HAP-1 (cell line): ENCODE measurements at regions not wholly inside any gene's neighbourhood (a gene's known extent, or its start where the extent isn't known, plus 50 kb on each side); places are given as distances from the start of the nearest gene placed in this dataset.
"Not testable (repeated sequence)": the region's sequence is repeated elsewhere in the genome, so short reads cannot be mapped to it uniquely, and the experiment has no call there.

ENCODE experiments used
- DNase-seq, 2 experiments: peaks; one replicate each; pipeline ENCODE4 v3.0.0-alpha.2; 2016 to 2020; ENCODE audit warnings: low spot score in 2 of 2
- H3K27me3 ChIP-seq: fragments of 250-450 bp; sonication (Bioruptor Pico); 2 replicates; pipeline ENCODE4 v1.5.1; 2020; ENCODE audit warnings: low read depth, mild to moderate bottlenecking, moderate library complexity
- H3K36me3 ChIP-seq: fragments of 250-450 bp; sonication (Bioruptor Pico); replicated peaks from 2 replicates; pipeline ENCODE4 v1.5.1; 2020; ENCODE audit warnings: mild to moderate bottlenecking
- H3K4me1 ChIP-seq: fragments of 250-450 bp; sonication (Bioruptor Pico); 2 replicates; pipeline ENCODE4 v1.5.1; 2020; ENCODE audit warnings: mild to moderate bottlenecking
- H3K4me3 ChIP-seq: fragments of 250-450 bp; sonication (Bioruptor Pico); 2 replicates; pipeline ENCODE4 v1.5.1; 2020; ENCODE audit warnings: mild to moderate bottlenecking, moderate library complexity
- H3K9me3 ChIP-seq: fragments of 250-450 bp; sonication (Bioruptor Pico); 2 replicates; pipeline ENCODE4 v1.5.1; 2020; ENCODE audit warnings: mild to moderate bottlenecking, moderate library complexity
- in situ Hi-C: fragments of 300-500 bp; cut with MboI; formaldehyde crosslinking; loops from 3 replicates; pipeline ENCODE4 v1.14.3; 2020; ENCODE audit warnings: low sequenced_read_pairs, inconsistent platforms, mixed read lengths

DNA sequence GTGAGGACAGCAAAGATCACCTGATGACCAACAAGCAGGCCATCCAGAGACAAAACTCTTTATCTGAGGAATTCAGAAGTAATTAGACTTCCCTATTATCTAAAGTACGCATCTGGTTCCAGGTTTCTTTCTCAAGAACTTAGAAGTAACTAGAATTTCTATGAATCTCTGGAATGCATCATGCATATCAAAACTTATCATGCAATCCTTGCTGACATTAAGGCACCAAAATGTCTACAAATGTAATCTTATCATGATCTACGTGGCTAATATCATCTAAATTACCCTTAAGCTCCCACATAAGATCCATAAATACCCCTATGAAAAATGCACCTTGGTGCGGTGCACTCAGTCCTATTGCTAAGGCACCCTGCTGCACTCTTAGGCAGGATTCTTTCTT lies 488.1 kb upstream of the TLE4 start:
- no peak overlapping the region for H3K4me3 ChIP-seq
- in situ Hi-C loops: no loop called here
- DNase-seq: no peak
- H3K4me1 ChIP-seq: no peaks in the 10 kb centered on the region
- H3K27me3 ChIP-seq: no peaks in the 10 kb centered on the region
- no peaks in the 10 kb centered on the region for H3K36me3 ChIP-seq
- no peaks in the 10 kb centered on the region for H3K9me3 ChIP-seq

DNA sequence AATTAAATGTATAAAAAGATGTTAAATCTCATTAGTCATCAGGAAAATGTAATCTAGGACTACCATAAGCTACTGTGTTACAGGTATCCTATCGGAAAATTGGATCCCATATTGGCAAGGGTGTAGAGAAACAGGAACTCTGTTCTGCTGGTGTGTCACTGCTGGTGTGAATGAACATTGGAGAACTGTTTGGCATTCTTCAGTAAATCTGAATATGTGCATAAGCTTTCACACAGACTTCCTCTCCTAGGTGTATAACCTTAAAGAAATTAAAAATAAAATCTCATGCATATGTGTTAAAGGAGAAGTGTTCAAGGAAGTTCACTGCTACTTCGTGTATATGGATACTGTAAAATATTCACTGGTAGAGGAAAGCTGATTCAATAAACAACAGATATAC lies 484.6 kb upstream of the TLE4 start:
- Histone ChIP-seq H3K4me1 (no peaks in the 10 kb centered on the region), H3K27me3 (no peaks in the 10 kb centered on the region), H3K36me3 (no peaks in the 10 kb centered on the region), H3K4me3 (no peak overlapping the region), H3K9me3 (no peaks in the 10 kb centered on the region)
- in situ Hi-C loops: no loop called here
- DNase-seq: no peak

DNA sequence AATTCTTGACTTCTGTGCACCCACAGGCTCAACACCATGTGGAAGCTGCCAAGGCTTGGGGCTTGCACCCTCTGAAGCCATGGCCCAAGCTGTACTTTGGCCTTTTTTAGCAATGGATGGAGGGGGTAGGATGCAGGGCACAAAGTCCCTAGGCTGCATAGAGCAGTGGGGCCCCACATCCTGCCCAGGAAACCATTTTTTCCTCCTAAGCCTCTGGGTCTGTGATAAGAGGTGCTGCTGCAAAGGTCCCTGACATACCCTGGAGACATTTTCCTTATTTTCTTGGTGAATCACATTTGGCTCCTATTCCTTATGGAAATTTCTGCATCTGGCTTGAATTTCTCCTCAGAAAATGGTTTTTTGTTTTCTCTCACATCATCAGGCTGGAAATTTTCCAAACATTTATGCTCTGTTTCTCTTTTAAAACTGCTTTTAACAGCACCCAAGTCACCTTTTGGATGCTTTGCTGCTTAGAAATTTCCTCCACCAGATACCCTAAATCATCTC lies 482.7 kb upstream of the TLE4 start:
- no peaks in the 10 kb centered on the region for H3K36me3 ChIP-seq
- in situ Hi-C loops: no loop called here

DNA sequence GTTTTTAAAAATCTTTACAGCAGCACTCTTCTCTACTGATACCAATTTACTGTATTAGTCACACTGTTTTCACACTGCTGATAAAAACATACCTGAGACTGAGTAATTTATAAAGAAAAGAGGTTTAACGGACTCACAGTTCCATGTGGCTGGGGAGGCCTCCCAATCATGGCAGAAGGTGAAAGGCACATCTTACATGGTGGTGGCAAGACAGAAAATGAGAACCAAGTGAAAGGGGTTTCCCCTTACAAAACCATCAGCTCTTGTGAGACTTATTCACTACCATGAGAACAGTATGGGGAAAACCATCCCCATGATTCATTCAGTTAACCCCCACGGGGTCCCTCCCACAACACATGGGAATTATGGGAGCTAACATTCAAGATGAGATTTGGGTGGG lies 481.9 kb upstream of the TLE4 start:
- H3K9me3 ChIP-seq, H3K4me3 ChIP-seq, H3K36me3 ChIP-seq, H3K4me1 ChIP-seq, DNase-seq, in situ Hi-C loops, H3K27me3 ChIP-seq: not testable (repeated sequence)

More for the DNA sequence above, 482.7 kb upstream of the TLE4 start:
- no peaks in the 10 kb centered on the region for H3K27me3 ChIP-seq
- no peaks in the 10 kb centered on the region for H3K9me3 ChIP-seq
- H3K4me3 ChIP-seq: no peak overlapping the region
- DNase-seq: no peak
- H3K4me1 ChIP-seq: no peaks in the 10 kb centered on the region

DNA sequence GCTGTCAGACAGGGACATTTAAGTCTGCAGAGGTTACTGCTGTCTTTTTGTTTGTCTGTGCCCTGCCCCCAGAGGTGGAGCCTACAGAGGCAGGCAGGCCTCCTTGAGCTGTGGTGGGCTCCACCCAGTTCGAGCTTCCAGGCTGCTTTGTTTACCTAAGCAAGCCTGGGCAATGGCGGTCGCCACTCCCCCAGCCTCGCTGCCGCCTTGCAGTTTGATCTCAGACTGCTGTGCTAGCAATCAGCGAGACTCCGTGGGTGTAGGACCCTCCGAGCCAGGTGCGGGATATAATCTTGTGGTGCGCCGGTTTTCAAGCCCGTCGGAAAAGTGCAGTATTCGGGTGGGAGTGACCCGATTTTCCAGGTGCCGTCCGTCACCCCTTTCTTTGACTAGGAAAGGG lies 468.5 kb upstream of the TLE4 start:
- H3K36me3 ChIP-seq, H3K27me3 ChIP-seq, DNase-seq, H3K4me3 ChIP-seq, H3K9me3 ChIP-seq, in situ Hi-C loops, H3K4me1 ChIP-seq: not testable (repeated sequence)

DNA sequence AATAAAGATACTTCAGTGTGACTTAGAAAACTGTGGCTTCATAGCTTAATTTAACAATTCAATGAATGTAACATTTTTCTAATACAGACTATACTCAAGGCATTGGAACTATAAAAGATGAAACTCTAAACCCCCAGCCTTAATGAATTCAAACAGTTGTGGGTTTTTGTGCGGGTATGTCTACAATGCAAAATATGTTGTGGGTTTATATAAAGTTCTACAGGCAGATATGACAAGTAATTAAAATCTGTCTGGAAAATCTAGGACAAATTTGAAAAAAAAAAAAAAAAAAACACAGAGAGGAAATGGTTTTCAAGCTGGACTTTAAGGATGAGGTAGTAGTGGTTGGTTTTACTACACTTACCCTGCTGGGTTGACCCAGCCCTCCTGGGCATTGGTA lies 467.5 kb upstream of the TLE4 start:
- no peaks in the 10 kb centered on the region for H3K36me3 ChIP-seq
- no peak for DNase-seq
- H3K9me3 ChIP-seq: no peaks in the 10 kb centered on the region
- in situ Hi-C loops: no loop called here
- no peaks in the 10 kb centered on the region for H3K27me3 ChIP-seq
- no peak overlapping the region for H3K4me3 ChIP-seq
- no peaks in the 10 kb centered on the region for H3K4me1 ChIP-seq

DNA sequence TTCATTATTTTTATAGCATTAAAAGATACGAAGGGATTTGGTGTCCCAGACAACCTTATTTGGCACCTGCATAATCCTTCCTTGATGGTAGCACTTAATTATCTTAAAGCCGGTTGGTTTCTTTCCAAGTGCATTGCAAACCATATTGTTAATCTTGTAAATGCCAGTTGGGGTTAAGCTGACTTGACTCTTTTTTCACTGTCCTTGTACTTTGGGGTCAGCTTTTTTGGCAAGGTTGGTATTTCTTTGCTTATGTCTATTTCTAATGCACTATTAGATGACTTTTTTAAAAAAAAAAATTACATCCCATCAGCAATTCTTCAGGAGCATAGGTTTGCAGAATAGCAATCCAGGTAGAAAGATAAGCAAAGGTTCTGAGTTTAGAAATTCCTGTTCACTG lies 466.8 kb upstream of the TLE4 start:
- Histone ChIP-seq H3K27me3 (no peaks in the 10 kb centered on the region), H3K4me1 (no peaks in the 10 kb centered on the region), H3K4me3 (no peak overlapping the region), H3K36me3 (no peaks in the 10 kb centered on the region), H3K9me3 (no peaks in the 10 kb centered on the region)
- in situ Hi-C loops: no loop called here
- DNase-seq: no peak

DNA sequence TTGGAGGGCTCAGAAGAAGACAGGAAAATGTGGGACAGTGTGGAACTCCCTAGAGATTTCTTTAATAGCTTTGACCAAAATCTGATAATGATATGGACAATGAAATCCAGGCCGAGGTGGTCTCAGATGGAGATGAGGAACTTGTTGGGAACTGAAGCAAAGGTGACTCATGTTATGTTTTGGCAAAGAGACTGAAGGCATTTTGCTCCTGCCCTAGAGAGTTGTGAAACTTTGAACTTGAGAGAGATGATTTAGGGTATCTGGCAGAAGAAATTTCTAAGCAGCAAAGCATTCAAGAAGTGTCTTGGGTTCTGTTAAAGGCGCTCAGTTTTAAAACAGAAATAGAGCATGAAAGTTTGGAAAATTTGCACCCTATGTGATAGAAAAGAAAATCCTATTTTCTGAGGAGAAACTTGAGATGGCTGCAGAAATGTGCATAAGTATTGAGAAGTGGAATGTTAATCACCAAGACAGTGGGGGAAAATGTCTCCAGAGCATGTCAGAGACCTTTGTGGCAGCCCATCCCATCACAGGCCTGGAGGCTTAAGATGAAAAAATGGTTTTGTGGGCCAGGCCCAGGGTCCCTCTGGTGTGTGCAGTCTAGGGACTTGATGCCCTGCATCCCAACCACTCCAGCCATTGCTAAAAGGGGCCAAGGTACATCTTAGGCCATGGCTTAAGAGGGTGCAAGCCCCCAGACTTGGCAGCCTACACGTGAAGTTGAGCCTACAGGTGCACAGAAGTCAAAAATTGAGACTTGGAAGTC lies 463.7 kb upstream of the TLE4 start:
- in situ Hi-C loops: no loop called here
- Histone ChIP-seq H3K9me3 (no peaks in the 10 kb centered on the region), H3K4me3 (no peak overlapping the region), H3K27me3 (no peaks in the 10 kb centered on the region), H3K4me1 (no peaks in the 10 kb centered on the region), H3K36me3 (no peaks in the 10 kb centered on the region)
- no peak for DNase-seq

DNA sequence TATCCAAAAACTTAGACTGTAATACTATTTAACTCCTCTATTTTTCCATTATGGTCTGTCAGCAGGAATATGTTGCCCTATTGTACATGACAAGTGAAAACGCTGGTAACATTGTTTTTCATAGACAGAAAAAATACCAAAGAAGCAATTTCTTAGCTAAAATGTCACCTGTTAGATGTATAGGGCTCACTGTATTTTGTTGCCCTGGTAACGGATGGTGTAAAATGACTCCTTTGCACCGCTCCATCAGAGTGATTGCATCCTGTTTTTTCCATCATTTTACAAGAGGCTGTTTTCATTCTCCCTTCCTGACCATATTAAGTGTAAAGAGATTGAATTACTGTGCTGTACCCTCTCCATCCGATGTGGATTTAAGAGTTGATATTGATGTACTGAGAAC lies 460.1 kb upstream of the TLE4 start:
- H3K36me3 ChIP-seq: no peaks in the 10 kb centered on the region
- DNase-seq: no peak
- no peak overlapping the region for H3K4me3 ChIP-seq
- no peaks in the 10 kb centered on the region for H3K27me3 ChIP-seq
- in situ Hi-C loops: no loop called here
- no peaks in the 10 kb centered on the region for H3K4me1 ChIP-seq
- H3K9me3 ChIP-seq: no peaks in the 10 kb centered on the region

DNA sequence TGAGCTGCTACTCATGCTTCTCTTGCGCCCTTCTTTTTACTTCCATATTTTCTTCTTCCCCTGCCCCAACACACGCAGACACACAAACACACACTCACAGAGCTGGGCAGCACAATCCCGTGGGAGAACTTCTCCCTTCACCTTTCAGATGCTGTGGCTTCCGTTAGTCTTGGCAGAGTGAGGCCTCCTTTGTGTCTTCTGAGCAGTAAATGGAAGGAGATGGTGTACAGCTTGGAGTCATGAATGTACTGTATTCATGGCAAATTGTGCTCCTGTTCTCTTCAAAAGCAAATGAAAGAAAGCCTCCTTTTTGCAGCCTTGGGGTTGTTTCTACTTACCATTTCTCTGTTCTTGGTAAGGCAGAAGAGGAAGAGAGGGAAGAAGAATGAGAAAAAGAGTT lies 456.6 kb upstream of the TLE4 start:
- H3K4me3 ChIP-seq: no peak overlapping the region
- no peak for DNase-seq
- in situ Hi-C loops: no loop called here
- H3K36me3 ChIP-seq: no peaks in the 10 kb centered on the region
- H3K9me3 ChIP-seq: no peaks in the 10 kb centered on the region
- H3K27me3 ChIP-seq: no peaks in the 10 kb centered on the region
- H3K4me1 ChIP-seq: no peaks in the 10 kb centered on the region

DNA sequence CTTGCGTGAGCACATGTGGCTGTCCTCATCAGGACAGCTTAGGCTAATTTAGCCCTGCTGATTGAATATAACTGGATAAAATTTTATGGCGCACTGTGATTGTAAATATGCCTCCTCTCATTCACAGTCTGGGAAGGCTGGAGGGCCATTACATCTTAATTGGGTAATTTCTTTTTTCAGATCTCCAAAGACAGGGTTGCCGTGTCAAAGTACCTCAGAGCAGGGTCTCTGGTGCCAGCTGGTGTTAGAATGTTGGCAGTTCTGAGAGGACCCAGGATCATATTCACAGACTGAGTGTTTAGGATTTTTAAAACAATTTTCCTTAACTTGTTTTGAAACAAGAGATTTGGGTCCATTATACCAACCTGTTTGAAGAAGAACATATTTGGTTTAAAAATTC lies 455.7 kb upstream of the TLE4 start:
- Histone ChIP-seq H3K4me3 (no peak overlapping the region), H3K36me3 (no peaks in the 10 kb centered on the region), H3K9me3 (no peaks in the 10 kb centered on the region), H3K4me1 (no peaks in the 10 kb centered on the region), H3K27me3 (no peaks in the 10 kb centered on the region)
- DNase-seq: no peak
- in situ Hi-C loops: no loop called here

DNA sequence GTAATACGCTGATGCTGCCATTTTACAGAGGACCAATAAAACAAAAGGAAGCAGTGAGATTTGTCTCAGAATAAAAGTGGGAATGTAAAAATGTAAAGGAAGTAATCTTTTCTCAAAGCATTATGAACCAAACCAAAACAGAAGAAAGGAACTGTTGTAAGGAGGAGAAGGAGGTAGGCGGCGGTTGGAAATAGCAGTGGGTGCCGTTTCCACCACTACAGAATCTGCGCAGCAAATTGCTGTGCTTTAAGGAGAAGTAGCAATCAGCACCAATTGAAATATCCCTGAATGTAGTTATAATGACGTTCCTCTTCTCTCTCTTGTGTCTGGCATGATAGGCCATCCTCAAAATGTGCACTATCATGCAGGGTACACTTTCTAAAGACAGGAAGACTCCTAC lies 455.1 kb upstream of the TLE4 start:
- H3K4me3 ChIP-seq: no peak overlapping the region
- in situ Hi-C loops: no loop called here
- H3K9me3 ChIP-seq: no peaks in the 10 kb centered on the region

DNA sequence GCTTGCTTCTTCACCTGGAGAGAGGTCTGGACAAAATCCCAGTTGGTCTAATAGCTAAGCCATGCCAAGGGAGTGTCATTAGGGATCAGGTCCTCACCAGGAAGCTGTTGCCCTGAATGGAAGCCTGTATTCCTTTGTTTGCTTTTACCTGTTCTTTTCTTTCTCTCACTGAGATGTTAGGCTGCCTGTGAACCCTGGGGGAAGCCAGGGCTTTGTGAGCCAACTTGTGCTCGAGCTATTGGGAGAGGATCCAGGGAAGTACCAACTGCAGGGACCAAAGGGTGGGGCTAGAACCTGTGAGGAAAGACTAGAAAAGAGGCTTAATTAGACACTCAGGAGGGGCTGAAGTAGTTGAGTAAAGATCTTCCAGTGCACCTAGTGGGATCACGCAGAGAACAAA lies 451.2 kb upstream of the TLE4 start:
- Histone ChIP-seq H3K4me3 (no peak overlapping the region), H3K36me3 (no peaks in the 10 kb centered on the region), H3K4me1 (no peaks in the 10 kb centered on the region), H3K27me3 (no peaks in the 10 kb centered on the region), H3K9me3 (no peaks in the 10 kb centered on the region)
- in situ Hi-C loops: no loop called here
- no peak for DNase-seq

More for the DNA sequence above, 455.1 kb upstream of the TLE4 start:
- DNase-seq: no peak
- Histone ChIP-seq H3K4me1 (no peaks in the 10 kb centered on the region), H3K27me3 (no peaks in the 10 kb centered on the region), H3K36me3 (no peaks in the 10 kb centered on the region)

DNA sequence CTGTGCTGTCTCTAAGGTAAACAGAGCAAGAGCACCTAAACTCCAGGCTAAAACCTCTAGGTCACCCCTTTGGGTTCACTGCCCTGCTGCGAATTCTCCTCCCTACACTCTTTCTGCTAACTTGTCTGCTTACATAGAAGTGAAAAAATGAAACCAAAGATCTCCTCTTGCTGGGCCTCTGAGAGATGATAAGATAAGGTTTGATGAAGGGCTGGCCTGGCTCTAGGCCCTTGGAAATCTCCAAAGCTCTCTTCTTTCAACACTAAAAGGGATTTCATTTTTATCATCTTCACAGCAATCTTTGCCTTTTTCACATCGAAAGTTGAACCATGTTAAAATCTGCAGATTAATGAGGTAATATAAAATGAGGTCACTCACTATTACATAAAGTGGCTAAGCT lies 450.8 kb upstream of the TLE4 start:
- in situ Hi-C loops: no loop called here
- no peak overlapping the region for H3K4me3 ChIP-seq
- H3K9me3 ChIP-seq: no peaks in the 10 kb centered on the region
- no peaks in the 10 kb centered on the region for H3K27me3 ChIP-seq
- H3K4me1 ChIP-seq: no peaks in the 10 kb centered on the region
- DNase-seq: no peak
- no peaks in the 10 kb centered on the region for H3K36me3 ChIP-seq

DNA sequence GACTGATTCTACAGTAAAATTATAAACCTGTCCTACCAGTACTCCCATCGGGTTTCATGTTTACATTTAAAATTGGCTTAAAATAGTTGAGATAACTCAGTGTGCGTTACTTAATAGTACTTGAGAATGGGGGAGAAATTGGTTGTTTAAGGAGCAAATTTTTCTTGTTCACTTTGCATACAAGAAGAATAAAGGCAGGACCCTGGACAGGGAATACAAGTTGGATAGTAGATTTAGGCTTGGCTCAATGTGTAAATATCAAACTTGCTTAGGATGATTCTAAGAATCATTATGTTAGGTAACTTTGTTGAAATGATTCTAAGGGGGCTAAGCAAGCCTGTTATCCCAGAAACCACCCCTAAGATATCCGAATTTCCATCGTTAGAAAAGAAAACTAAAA lies 448.4 kb upstream of the TLE4 start:
- in situ Hi-C loops: no loop called here

More for the DNA sequence above, 448.4 kb upstream of the TLE4 start:
- Histone ChIP-seq H3K4me1 (no peaks in the 10 kb centered on the region), H3K36me3 (no peaks in the 10 kb centered on the region), H3K9me3 (no peaks in the 10 kb centered on the region), H3K4me3 (no peak overlapping the region), H3K27me3 (no peaks in the 10 kb centered on the region)
- no peak for DNase-seq
